ENCODE measurements at regions not wholly inside any gene's neighbourhood (a gene's known extent, or its start where the extent isn't known, plus 50 kb on each side); places are given as distances from the start of the nearest gene placed in this dataset.
A peak's percentile ranks its signal among the peaks of the same experiment; 100 is the strongest.

DNA sequence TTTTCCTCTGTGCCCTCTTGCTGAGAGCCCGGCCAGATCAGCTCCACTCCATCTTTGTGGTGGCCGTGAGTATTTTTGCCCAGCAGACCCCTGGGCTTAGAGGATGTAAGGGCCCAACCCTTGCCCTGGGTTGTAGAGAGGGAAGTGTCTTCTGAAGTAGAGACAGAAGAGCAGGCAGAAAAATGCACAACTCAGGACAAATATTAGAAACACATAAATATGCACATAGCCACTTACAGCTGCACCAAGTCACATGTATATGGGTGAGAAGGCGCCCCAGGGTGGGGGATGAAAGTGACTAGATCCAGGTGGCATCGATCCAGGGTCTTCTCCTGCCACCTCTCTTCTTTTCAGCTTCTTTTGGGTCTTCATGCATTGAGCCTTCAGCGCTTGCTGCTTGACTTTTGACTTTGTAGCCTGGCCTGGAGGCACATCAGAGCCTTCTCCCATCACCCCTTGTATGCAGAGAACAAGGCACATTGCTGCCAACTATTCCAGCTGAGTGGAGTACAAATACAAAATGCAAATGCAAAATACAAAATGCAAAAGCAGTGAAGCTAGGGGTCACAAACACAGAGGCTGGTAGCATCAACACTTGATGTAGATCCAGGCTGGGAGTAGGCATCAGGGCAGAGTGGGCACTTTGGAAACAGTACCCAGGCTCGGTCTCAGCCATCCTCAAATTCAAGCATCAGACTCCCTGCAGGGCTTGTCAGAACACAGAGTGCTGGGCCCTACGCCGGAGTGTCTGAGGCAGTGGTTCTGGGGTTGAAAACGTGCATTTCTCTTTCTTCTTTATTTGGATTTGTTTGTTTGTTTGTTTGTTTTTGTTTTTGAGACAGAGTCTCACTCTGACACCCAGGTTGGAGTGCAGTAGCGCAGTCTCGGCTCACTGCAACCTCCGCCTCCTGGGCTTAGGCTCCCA lies 133.0 kb downstream of the ASB7 start:
- no peak for DNase-seq (ENCODE audit: low spot score)

DNA sequence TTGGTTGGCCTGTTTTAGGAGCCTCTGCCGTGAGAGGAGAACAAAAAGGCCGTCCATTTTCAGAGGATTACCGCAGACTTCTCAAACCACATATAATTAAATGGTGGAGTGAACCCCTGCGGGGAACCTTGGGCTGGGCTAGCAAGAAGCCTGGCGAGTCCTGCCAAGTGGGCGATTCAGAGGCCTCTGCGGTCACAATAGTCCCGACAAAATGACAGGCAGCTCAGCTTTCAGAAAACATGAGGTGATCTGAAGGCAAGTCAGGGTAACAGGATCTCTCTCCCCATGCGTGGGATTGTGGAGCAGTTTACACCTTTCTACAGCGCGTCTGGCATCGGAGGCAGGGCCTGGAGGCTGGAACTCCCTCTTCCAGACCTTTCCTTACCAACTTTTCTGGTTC lies 134.8 kb downstream of the ASB7 start:
- no peak for DNase-seq (ENCODE audit: low spot score)

DNA sequence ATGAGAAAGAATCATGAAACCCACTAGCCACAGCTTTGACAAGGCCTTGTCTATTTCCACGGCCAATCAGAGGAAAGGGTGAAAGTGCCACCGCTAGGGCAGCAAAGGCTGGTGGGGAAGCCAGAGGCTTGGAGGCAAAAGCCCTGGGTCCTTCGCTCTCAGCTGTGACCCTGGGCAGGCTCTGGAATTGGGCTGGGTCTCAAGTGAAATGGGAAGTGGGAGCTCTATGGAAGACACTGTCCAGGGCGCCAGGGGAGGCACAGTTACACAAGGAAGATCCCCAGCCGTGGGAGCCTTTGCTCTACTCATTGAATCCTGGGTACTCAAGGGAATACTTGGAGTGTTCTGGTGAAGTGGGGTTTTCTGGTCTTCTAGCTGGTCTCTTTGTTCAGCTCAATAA lies 136.2 kb downstream of the ASB7 start:
- no peak for DNase-seq (ENCODE audit: low spot score)

DNA sequence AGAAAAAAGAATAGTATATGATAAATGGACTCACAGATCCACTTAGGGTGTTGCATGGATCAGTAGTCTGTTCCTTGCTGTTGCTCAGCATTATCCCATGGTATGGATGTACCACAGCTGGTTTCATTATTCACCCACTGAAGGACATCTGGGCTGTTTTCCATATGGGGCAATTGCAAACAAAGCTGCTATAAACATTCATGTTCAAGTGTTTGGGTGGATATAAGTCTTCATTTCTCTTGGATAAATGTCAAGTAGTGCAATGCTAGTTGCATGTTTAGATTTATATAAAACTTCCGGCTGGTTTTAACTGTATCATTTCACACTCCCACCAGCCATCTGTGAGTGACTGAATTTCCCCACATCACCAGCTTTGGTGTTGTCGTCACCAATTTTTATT lies 137.7 kb downstream of the ASB7 start:
- DNase-seq (ENCODE audit: low spot score): no peak

DNA sequence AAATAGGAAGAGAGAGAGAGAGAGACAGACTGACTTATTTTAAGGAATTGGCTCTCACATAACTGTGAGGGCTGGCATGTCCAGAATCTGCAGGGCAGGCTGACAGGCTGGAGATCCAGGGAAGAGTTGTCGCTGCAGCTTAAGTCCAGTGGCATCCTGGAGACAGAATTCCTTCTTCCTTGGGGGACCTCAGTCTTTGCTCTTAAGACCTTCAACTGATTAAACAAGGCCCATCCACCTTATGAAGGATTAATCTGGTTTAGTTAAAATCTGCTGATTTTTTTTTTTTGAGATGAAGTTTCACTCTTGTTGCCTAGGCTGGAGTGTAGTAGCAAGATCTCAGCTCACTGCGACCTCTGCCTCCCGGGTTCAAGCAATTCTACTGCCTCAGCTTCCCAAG lies 128.0 kb upstream of the ALDH1A3 start:
- no peak for DNase-seq (ENCODE audit: low spot score)

DNA sequence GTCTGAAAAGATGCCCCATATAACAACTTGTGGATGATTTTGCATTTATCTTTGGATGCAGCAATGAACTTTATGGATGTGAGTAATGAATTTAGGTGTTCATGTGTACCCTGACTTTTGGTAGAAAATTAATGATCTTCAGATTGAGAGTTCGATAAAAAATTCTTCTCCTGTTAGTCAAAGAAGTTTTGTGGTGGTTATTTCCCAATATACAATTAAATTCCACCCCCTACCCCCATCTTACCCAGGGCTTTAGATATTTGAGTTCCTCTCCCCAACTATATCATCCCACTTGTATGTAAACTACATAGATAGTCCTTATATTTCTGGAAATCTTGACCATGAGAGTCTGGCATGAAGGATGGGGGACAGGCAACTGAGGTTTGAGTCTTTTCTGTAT lies 126.1 kb upstream of the ALDH1A3 start:
- DNase-seq (ENCODE audit: low spot score): no peak

DNA sequence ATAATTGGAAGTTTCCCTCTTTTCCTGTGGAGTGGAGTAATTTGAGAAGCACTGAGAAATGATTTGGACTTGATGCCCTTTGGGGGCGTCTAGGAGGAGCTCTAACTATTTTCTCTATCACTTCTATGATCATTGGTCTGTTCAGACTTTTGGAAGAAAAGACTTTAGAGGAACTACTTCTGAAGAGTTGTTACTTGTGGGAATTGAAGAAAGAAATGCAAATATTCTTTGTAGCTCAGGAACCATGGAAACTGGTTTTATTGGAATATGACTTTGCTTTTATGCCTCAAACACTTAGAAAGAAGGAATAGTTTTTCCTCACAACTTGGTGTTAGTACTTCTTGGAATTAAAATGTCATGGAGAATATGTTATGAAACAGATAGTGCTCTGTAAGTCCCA lies 122.0 kb upstream of the ALDH1A3 start:
- DNase-seq (ENCODE audit: low spot score): no peak

DNA sequence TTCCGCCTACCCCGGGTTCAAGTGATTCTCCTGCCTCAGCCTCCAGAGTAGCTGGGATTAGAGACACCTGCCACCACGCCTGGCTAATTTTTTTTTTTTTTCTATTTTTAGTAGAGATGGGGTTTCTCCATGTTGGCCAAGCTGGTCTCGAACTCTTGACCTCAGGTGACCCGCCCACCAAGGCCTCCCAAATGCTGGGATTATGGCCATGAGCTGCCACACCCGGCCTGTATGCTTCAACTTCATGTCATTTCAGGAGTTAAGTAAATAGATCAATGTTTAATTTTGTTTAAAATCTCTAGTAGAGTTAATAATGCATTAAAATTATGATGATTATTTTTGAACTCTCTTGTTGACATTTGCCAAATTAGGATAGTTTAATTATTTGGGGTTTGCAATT lies 121.1 kb upstream of the ALDH1A3 start:
- no peak for DNase-seq (ENCODE audit: low spot score)

DNA sequence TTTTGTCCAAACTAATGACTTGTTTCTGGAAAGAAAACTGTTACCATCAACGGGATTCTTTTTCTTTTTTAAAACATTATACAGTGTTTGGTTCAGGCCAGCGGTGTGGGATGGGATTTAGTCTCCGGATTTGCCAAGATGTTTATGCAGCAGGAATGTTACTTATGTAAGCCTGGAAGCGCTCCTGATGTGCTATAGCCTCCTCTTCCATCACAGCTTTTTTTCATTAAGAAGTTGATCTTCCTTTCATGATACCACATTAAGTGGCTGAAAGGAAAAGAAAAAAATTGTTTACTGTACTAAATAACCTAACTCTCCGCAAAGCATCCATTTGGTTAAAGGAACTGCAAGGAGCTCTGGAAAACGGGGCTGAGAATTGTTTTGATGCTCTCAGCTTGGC lies 120.5 kb upstream of the ALDH1A3 start:
- peak; percentile 20 for DNase-seq (ENCODE audit: low spot score)

DNA sequence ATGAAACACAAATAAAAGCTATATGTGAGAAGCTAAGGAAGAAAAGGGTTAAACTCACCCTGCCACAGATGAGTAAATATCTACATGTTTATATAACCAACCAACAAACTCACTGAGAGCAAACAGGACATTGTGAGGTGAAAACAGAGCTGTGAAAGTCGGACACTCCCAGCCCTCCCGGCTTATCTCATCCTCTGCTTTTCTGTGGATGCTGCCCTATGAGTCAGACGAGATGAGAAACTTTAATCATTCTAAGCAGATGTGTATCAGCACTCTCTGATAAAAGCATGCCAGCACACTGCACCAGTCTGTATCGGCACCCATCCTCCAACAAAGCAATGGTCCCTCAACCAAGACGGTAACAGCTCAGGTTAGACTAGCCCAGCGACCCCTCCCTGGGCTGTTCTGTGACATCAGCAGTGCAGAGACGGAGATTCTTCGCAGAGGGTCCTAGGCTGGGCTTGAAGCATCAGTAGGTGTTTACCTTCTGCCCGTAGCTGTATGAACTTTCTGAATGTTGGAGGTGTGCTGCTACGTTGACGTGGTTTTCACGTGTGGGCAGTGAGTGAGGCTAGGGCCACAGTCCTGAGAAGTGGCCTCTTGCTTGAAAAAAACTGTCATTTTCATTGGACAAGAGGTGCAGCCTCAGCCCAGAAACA lies 119.8 kb upstream of the ALDH1A3 start:
- peak; percentile 92 for DNase-seq (ENCODE audit: low spot score)

DNA sequence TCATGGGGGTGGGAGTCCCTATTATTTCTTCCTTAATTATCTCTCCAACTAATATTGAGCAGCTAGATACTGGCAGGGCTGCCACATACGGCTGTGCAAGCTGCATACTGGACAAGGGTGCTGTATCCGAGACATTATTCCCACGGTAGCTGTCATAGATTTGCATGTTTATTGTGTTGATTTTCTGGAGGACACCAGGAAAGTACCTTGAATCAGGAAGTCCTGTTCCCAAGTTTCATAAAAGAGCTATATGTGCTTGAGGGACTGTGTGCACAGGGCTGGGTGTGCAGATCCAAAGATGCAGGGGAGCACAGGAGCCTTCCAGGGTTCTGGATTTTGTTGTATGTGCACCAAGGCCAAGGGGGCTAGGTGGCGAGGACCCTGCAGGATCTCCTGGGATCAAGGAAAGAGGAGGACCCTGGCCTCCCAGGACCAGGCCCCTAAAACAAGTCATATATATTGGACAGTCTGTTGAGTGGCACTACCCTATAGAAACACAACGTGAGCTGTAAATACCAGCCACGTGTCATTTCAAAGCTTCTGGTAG lies 119.2 kb upstream of the ALDH1A3 start:
- DNase-seq (ENCODE audit: low spot score): peak; percentile 14

DNA sequence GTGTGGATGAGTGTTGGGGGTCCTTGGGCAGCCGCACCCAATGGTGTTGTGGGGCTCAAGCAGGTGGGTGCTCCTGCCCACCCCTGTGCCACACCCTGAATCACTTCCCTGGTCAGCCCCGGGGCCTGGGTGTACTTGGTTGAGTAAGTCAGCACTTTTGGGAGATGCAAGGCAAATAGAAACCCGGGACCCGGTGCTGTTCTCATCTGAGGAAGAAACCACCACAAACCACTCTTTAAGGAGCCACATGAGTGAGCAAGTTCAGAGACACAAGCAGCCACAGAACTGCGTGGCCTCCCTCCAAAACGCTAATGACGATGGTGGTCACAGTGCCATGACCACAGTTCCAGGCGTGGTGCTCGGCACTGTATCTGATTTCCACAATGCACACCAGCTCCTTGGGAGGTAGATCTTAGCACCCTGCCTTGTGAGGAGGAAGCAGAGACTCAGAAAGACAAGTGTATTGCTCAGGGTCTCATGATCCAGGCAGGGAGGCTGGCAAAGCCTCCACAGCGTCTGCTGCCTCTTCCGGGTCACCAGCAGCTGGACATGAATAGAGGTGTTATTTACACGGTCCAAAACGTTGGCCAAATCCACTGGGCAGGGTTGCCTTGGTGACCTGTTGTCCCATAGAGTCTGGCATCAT lies 118.2 kb upstream of the ALDH1A3 start:
- no peak for DNase-seq (ENCODE audit: low spot score)

DNA sequence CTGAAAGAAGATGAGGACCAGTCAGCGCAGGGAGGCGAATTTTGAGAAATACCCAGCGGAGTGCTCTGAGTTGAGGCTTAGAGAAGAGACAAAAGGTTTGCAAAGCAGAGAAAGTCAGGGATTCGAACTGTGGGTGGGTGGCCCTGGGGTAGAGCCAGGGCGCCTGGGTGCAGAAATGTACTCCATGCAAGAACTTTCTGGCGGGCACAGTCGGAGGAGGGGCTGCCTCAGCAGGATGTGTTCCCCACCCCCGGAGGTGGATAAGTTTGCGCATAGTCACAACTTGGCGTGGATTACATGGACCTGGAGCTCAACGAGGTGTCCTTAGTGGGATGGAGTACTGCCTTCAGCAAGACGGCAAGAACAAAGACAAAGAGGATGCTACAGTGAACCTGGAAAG lies 117.3 kb upstream of the ALDH1A3 start:
- no peak for DNase-seq (ENCODE audit: low spot score)

DNA sequence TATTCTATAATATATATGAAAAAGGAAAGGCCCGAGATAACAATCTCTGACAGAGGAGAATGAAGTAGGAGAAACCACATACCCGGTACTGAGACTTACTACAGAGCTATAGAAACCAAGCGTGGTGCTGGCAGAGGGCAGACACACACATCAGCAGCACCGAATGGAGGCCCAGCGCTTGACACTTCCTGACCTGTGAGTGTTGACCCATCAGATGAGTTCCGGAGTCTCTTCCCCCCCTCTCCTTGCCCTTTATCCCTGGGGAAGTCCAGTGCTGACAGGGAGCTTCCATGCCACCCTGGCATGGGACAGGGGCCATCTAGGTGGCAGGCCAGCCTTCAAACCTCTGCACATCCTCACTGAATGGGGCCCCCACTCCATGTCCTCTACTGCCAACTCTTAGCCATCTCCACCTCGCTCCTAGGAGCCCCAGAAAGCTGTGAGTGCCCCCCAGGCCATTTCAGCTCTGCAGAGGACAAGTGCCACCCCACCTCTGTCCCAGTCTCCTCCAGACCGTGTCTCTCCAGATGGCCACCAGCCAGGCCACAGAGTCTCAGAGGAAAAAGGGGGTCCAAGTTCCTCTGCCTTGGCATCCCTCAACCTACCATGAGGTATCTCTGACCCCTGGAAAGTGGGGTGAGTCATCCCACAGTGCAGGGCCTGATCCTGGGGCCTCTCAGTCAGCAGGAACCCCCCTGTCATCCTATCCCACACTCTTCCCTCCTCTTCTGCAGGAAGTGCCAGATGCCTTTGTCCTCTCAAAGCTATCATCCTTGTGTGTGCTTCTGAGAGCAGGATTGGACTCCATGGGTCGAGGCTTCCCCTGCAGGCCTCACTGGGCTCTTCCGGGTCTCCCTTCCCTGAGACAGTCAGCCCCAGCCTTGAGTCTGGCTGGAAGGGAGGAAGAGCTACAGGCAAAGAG lies 116.5 kb upstream of the ALDH1A3 start:
- no peak for DNase-seq (ENCODE audit: low spot score)

DNA sequence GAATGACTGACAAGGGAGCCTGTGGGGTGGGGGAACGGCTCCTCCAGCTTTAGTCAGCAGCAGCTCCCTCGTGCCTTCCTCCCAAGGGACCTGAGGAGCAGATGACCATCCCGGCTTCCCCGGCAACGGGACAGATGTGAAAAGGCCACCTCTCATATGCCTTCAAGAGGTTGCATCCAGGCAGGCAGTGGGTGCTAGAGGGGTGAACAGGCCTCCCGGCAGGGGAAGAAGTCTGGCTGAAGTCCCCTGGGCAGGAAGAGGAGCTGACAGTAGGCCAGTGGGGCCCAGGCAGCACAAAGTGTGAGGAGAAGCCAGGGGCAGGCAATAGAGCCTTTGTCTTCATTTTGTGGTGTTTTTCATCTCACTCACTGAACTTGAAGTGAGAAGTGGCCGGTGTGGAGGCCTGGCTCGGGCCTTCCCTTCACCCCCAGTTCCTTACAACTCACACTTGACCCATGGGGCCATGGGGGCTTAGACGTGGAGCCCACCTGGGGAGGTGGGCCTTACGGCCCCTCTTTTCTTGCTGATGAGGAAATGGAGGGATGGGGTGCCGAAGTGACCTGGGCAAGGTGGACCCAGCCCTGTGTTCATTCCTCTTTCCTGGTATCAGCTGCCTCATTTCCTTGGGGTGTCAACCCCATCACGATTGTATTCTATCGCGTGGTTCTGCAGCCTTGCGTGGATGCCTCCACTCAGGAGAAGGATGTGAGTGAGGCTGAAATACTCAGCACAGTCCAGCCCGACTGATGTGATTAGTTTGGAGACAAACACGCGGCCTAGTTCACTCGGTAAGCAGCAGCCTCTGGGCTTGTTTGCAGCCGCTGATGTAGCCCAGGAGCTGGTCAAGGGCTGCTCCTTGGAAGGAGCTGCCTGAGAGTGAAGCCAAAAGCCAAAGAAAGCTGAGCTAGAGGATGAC lies 115.5 kb upstream of the ALDH1A3 start:
- DNase-seq (ENCODE audit: low spot score): no peak

DNA sequence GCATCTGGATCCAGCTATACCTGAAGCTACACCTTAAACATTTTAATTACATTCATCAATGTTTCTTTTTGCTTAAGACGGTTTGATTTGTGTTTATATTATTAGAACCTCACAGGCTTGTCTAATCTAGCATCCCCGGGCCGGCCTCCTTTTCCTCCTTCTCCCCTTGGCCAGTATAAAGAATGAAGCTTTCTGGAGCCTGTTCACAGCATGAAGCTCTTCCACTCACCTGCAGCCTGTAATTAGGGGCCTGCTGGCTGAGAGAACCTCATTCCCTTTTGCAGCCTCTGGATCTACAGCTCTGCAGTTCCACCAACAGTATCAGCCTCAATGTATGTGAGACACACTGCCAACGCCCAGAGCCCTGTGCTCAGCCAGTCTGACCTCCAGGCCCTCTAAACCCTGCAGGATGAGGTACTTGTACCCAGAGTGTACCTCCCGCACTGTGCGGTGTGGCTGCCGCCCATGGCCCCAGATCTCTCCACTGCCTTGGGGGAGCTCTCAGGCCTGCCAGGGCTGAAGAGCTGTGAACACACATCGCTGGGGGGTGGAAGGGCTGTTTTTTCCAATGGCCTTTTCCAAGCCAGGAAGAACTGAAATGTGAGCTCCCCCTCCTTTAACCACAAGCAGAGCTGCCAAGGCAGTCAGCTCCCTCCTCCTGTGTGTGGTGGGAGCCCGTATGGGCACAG lies 114.7 kb upstream of the ALDH1A3 start:
- peak; percentile 73 for DNase-seq (ENCODE audit: low spot score)

DNA sequence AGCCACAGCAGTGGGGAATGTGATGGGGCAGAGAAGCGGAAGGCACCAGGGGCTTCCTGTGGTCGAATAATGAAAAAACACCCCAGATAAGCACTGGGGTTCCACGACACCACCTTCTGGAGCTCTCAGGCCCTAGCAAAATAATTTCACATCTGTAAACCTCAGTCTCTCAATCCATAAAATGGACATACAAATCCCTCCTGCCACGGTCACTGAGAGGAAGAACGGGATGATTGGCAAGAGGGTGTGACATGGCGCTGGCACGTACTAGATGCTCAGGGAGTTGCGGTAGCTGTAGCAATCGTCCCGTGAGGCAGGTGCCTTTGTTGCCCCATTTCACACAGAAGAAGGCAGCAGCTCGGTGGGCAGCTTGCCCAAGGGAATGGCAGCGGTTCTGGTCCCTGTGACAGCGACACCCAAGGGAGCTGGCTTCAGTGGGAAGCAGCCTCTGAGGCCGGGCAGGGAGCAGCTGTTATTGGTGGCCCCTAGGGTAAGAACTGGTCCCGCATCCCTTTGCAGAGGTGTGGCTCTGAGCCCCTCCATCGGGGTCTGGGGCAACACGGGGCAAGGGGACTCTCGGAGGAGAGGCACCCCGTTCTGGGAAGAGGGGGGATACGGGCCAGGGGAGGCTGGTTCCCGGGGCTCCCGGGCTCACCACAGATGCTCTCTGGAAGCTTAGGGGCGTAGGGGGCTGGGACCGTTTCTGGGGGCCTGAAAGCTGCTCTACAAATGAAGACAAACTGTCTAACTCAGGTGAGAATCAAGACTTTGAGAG lies 114.0 kb upstream of the ALDH1A3 start:
- no peak for DNase-seq (ENCODE audit: low spot score)

DNA sequence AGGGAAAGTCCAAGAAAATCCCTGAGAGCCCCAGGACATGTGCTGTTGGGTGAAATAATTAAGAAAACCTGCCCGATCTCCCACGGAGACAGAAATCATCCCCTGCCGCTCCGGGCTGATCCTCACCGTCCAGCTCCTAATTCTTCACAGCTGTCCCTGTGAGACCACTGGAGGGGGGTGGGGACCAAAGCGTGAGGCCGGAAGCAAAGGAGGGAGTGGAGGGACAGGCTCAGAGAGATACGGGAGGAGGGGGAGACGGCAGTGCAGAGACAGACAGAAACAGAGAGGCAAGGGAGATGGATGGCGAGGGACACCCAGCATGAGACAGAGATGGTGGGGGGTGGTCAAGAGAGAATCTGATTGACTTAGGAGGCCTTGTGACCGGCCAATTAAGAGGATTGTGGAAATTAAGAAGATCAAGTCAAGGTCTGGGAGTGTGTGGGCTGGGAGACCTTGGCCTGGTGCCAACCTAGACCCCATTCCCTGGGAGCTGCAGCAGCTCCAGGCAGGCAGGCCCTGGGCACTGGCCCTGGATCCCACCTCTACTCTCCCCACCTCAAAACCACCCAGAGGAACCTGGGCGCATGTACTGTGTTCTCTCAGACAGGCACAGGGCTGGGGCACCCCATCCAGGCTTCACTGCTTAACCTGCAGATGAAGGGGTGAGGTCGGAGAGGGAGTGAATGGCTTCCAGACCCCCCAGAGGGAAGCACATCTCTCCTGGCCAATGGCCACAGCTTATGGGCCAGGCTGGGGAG lies 113.2 kb upstream of the ALDH1A3 start:
- no peak for DNase-seq (ENCODE audit: low spot score)

Measured in A172 (cell line).